ENCODE measurements at regions not wholly inside any gene's neighbourhood (a gene's known extent, or its start where the extent isn't known, plus 50 kb on each side); places are given as distances from the start of the nearest gene placed in this dataset.
"Not testable (repeated sequence)": the region's sequence is repeated elsewhere in the genome, so short reads cannot be mapped to it uniquely, and the experiment has no call there.

- not testable (repeated sequence) for H3K27ac Mint-ChIP-seq; DNase-seq (ENCODE audit: low spot score in 2 of 2); H3K4me1 Mint-ChIP-seq; H3K36me3 Mint-ChIP-seq; H3K4me3 Mint-ChIP-seq; ATAC-seq (ENCODE audit: low read depth); H3K27me3 Mint-ChIP-seq; H3K9me3 Mint-ChIP-seq
These were observed 193.2 kb downstream of the NUFIP1 start for GRCh38 chr13:44796039-44796438.

GRCh38 chr13:44795176-44795575, 194.1 kb downstream of the NUFIP1 start:
- no peaks in the 10 kb centered on the region for H3K27me3 Mint-ChIP-seq
- H3K4me1 Mint-ChIP-seq = no peaks in the 10 kb centered on the region
- DNase-seq (ENCODE audit: low spot score in 2 of 2) (no peak), ATAC-seq (ENCODE audit: low read depth) (no peak)
- H3K36me3 Mint-ChIP-seq = no peaks in the 10 kb centered on the region
- no peak overlapping the region for H3K27ac Mint-ChIP-seq
- no peaks in the 10 kb centered on the region for H3K9me3 Mint-ChIP-seq
- no peak overlapping the region for H3K4me3 Mint-ChIP-seq

- Mint-ChIP-seq H3K4me1 (no peaks in the 10 kb centered on the region), H3K9me3 (no peaks in the 10 kb centered on the region), H3K36me3 (no peaks in the 10 kb centered on the region), H3K27ac (no peak overlapping the region), H3K27me3 (peaks cover 2% of the 10 kb centered on the region), H3K4me3 (no peak overlapping the region)
- DNase-seq (ENCODE audit: low spot score in 2 of 2) = no peak
- ATAC-seq (ENCODE audit: low read depth) = no peak
These were observed 197.2 kb downstream of the NUFIP1 start for GRCh38 chr13:44792096-44792495.

- Mint-ChIP-seq H3K36me3 (no peaks in the 10 kb centered on the region), H3K27me3 (peaks cover 2% of the 10 kb centered on the region), H3K4me1 (no peaks in the 10 kb centered on the region), H3K27ac (no peak overlapping the region), H3K4me3 (no peak overlapping the region), H3K9me3 (no peaks in the 10 kb centered on the region)
- no peak for DNase-seq (ENCODE audit: low spot score in 2 of 2)
- ATAC-seq (ENCODE audit: low read depth) = no peak
These were observed 199.0 kb downstream of the NUFIP1 start for GRCh38 chr13:44790289-44790688.

- ATAC-seq (ENCODE audit: low read depth) = no peak
- Mint-ChIP-seq H3K27me3 (peaks cover 2% of the 10 kb centered on the region), H3K4me3 (no peak overlapping the region), H3K9me3 (no peaks in the 10 kb centered on the region), H3K4me1 (no peaks in the 10 kb centered on the region), H3K36me3 (no peaks in the 10 kb centered on the region), H3K27ac (no peak overlapping the region)
- no peak for DNase-seq (ENCODE audit: low spot score in 2 of 2)
These were observed 201.7 kb downstream of the NUFIP1 start for GRCh38 chr13:44787617-44788016.

- H3K4me1 Mint-ChIP-seq = no peaks in the 10 kb centered on the region
- no peaks in the 10 kb centered on the region for H3K36me3 Mint-ChIP-seq
- ATAC-seq (ENCODE audit: low read depth) (no peak), DNase-seq (ENCODE audit: low spot score in 2 of 2) (no peak)
- no peak overlapping the region for H3K27ac Mint-ChIP-seq
- H3K4me3 Mint-ChIP-seq = no peak overlapping the region
- H3K27me3 Mint-ChIP-seq = peaks cover 2% of the 10 kb centered on the region
- H3K9me3 Mint-ChIP-seq = no peaks in the 10 kb centered on the region
These were observed 202.5 kb downstream of the NUFIP1 start for GRCh38 chr13:44786756-44787155.

GRCh38 chr13:44785401-44785800, 203.9 kb downstream of the NUFIP1 start:
- Mint-ChIP-seq H3K4me3 (no peak overlapping the region), H3K27ac (no peak overlapping the region), H3K9me3 (no peaks in the 10 kb centered on the region), H3K27me3 (peaks cover 6% of the 10 kb centered on the region), H3K36me3 (no peaks in the 10 kb centered on the region), H3K4me1 (no peaks in the 10 kb centered on the region)
- no peak for ATAC-seq (ENCODE audit: low read depth)
- DNase-seq (ENCODE audit: low spot score in 2 of 2) = no peak

- Mint-ChIP-seq H3K4me3 (no peak overlapping the region), H3K4me1 (no peaks in the 10 kb centered on the region), H3K9me3 (no peaks in the 10 kb centered on the region), H3K27ac (no peak overlapping the region), H3K36me3 (no peaks in the 10 kb centered on the region), H3K27me3 (peaks cover 8% of the 10 kb centered on the region)
- ATAC-seq (ENCODE audit: low read depth) (no peak), DNase-seq (ENCODE audit: low spot score in 2 of 2) (no peak)
These were observed 204.6 kb downstream of the NUFIP1 start for GRCh38 chr13:44784708-44785080.

GRCh38 chr13:44783994-44784707, 205.1 kb downstream of the NUFIP1 start:
- H3K4me3 Mint-ChIP-seq = no peak overlapping the region
- ATAC-seq (ENCODE audit: low read depth) = no peak
- no peaks in the 10 kb centered on the region for H3K9me3 Mint-ChIP-seq
- H3K27me3 Mint-ChIP-seq = peaks cover 8% of the 10 kb centered on the region
- no peaks in the 10 kb centered on the region for H3K36me3 Mint-ChIP-seq
- no peak for DNase-seq (ENCODE audit: low spot score in 2 of 2)
- H3K27ac Mint-ChIP-seq = no peak overlapping the region
- no peaks in the 10 kb centered on the region for H3K4me1 Mint-ChIP-seq

- ATAC-seq (ENCODE audit: low read depth) (no peak), DNase-seq (ENCODE audit: low spot score in 2 of 2) (no peak)
- H3K4me1 Mint-ChIP-seq = no peaks in the 10 kb centered on the region
- no peaks in the 10 kb centered on the region for H3K9me3 Mint-ChIP-seq
- H3K36me3 Mint-ChIP-seq = no peaks in the 10 kb centered on the region
- peaks cover 6% of the 10 kb centered on the region for H3K27me3 Mint-ChIP-seq
- no peak overlapping the region for H3K4me3 Mint-ChIP-seq
- no peak overlapping the region for H3K27ac Mint-ChIP-seq
These were observed 204.6 kb upstream of the TSC22D1 start for GRCh38 chr13:44780591-44781280.

GRCh38 chr13:44778761-44779484, 202.8 kb upstream of the TSC22D1 start:
- Mint-ChIP-seq H3K4me3 (no peak overlapping the region), H3K9me3 (peaks cover 2% of the 10 kb centered on the region), H3K36me3 (no peaks in the 10 kb centered on the region), H3K27ac (no peak overlapping the region), H3K4me1 (no peaks in the 10 kb centered on the region), H3K27me3 (peaks cover 6% of the 10 kb centered on the region)
- ATAC-seq (ENCODE audit: low read depth) (no peak), DNase-seq (ENCODE audit: low spot score in 2 of 2) (no peak)

GRCh38 chr13:44775290-44775689, 199.2 kb upstream of the TSC22D1 start:
- not testable (repeated sequence) for H3K27ac Mint-ChIP-seq; H3K4me1 Mint-ChIP-seq; ATAC-seq (ENCODE audit: low read depth); H3K4me3 Mint-ChIP-seq; H3K27me3 Mint-ChIP-seq; DNase-seq (ENCODE audit: low spot score in 2 of 2); H3K36me3 Mint-ChIP-seq; H3K9me3 Mint-ChIP-seq

- Mint-ChIP-seq H3K27me3 (no peaks in the 10 kb centered on the region), H3K4me1 (peaks cover 6% of the 10 kb centered on the region), H3K9me3 (peaks cover 2% of the 10 kb centered on the region), H3K4me3 (no peak overlapping the region), H3K36me3 (no peaks in the 10 kb centered on the region), H3K27ac (no peak overlapping the region)
- no peak for ATAC-seq (ENCODE audit: low read depth)
- DNase-seq (ENCODE audit: low spot score in 2 of 2) = no peak
These were observed 194.8 kb upstream of the TSC22D1 start for GRCh38 chr13:44770951-44771350.

GRCh38 chr13:44769686-44770085, 193.6 kb upstream of the TSC22D1 start:
- Mint-ChIP-seq H3K36me3 (no peaks in the 10 kb centered on the region), H3K9me3 (no peaks in the 10 kb centered on the region), H3K4me3 (no peak overlapping the region), H3K27ac (no peak overlapping the region), H3K27me3 (no peaks in the 10 kb centered on the region), H3K4me1 (peaks cover 6% of the 10 kb centered on the region)
- ATAC-seq (ENCODE audit: low read depth) (no peak), DNase-seq (ENCODE audit: low spot score in 2 of 2) (no peak)
